Chondrocyte (in vitro differentiated cells): ENCODE measurements at regions not wholly inside any gene's neighbourhood (a gene's known extent, or its start where the extent isn't known, plus 50 kb on each side); places are given as distances from the start of the nearest gene placed in this dataset.

Source experiments
- DNase-seq: peaks from one replicate; pipeline ENCODE4 v3.0.0; 2021; ENCODE audit warnings: mixed read lengths, low spot score
- H3K27ac Mint-ChIP-seq: one replicate; pipeline ENCODE4 v1.8.0; 2021; ENCODE audit warnings: mild to moderate bottlenecking, moderate library complexity, mixed read lengths; ENCODE audit not compliant: unreplicated experiment
- H3K27me3 Mint-ChIP-seq: 2 replicates; pipeline ENCODE4 v1.8.0; 2021; ENCODE audit warnings: low read depth, mixed read lengths
- H3K36me3 Mint-ChIP-seq: 2 replicates; pipeline ENCODE4 v1.8.0; 2021; ENCODE audit warnings: low read depth, mixed read lengths
- H3K4me1 Mint-ChIP-seq: 2 replicates; pipeline ENCODE4 v1.8.0; 2021; ENCODE audit warnings: low read depth, mild to moderate bottlenecking, mixed read lengths
- H3K4me3 Mint-ChIP-seq: one replicate; pipeline ENCODE4 v1.8.0; 2021; ENCODE audit warnings: mild to moderate bottlenecking, moderate library complexity, mixed read lengths; ENCODE audit not compliant: unreplicated experiment
- H3K9me3 Mint-ChIP-seq: 2 replicates; pipeline ENCODE4 v1.8.0; 2021; ENCODE audit warnings: low read depth, mixed read lengths
- CTCF ChIP-seq: fragments of 200-600 bp; sonication (generic); IDR thresholded peaks from 2 replicates; pipeline ENCODE4 v1.5.0; 2021; ENCODE audit warnings: antibody characterized with exemption, mild to moderate bottlenecking, moderate library complexity

GRCh38 chr10:44066527-44067255, 318.2 kb downstream of the CXCL12 start:
- no peaks in the 10 kb centered on the region for H3K9me3 Mint-ChIP-seq
- TF ChIP-seq CTCF: no peak
- H3K36me3 Mint-ChIP-seq: no peaks in the 10 kb centered on the region
- no peak overlapping the region for H3K4me3 Mint-ChIP-seq
- peaks cover 5% of the 10 kb centered on the region for H3K27me3 Mint-ChIP-seq
- peaks cover 15% of the 10 kb centered on the region for H3K4me1 Mint-ChIP-seq
- H3K27ac Mint-ChIP-seq: no peak overlapping the region
- DNase-seq: no peak

- no peak overlapping the region for H3K27ac Mint-ChIP-seq
- H3K27me3 Mint-ChIP-seq: peaks cover 8% of the 10 kb centered on the region
- no peaks in the 10 kb centered on the region for H3K36me3 Mint-ChIP-seq
- H3K4me3 Mint-ChIP-seq: no peak overlapping the region
- peaks cover 9% of the 10 kb centered on the region for H3K4me1 Mint-ChIP-seq
- no peak for DNase-seq
- no peaks in the 10 kb centered on the region for H3K9me3 Mint-ChIP-seq
- TF ChIP-seq CTCF: no peak
These were observed 318.9 kb downstream of the CXCL12 start for GRCh38 chr10:44065788-44066526.

- DNase-seq: no peak
- Mint-ChIP-seq H3K4me3 (no peak overlapping the region), H3K27ac (no peak overlapping the region), H3K27me3 (peaks cover 13% of the 10 kb centered on the region), H3K36me3 (no peaks in the 10 kb centered on the region), H3K4me1 (peaks cover 9% of the 10 kb centered on the region), H3K9me3 (no peaks in the 10 kb centered on the region)
- TF ChIP-seq CTCF: no peak
These were observed 319.7 kb downstream of the CXCL12 start for GRCh38 chr10:44064987-44065787.

- DNase-seq: no peak
- Mint-ChIP-seq H3K36me3 (no peaks in the 10 kb centered on the region), H3K27me3 (peaks cover 13% of the 10 kb centered on the region), H3K4me1 (peaks cover 7% of the 10 kb centered on the region), H3K9me3 (no peaks in the 10 kb centered on the region), H3K4me3 (no peak overlapping the region), H3K27ac (no peak overlapping the region)
- no peak for TF ChIP-seq CTCF
These were observed 320.6 kb downstream of the CXCL12 start for GRCh38 chr10:44064317-44064716.

GRCh38 chr10:44063686-44064085, 321.2 kb downstream of the CXCL12 start:
- Mint-ChIP-seq H3K27ac (no peak overlapping the region), H3K4me3 (no peak overlapping the region), H3K27me3 (peaks cover 13% of the 10 kb centered on the region), H3K9me3 (no peaks in the 10 kb centered on the region), H3K36me3 (no peaks in the 10 kb centered on the region), H3K4me1 (peaks cover 3% of the 10 kb centered on the region)
- TF ChIP-seq CTCF: no peak
- no peak for DNase-seq
